ENCODE measurements at regions not wholly inside any gene's neighbourhood (a gene's known extent, or its start where the extent isn't known, plus 50 kb on each side); places are given as distances from the start of the nearest gene placed in this dataset.

- Histone ChIP-seq H3K4me2 (ENCODE audit: low read length) (no peak overlapping the region), H3K9me2 (ENCODE audit: insufficient read depth) (no peaks in the 10 kb centered on the region), H3K36me3 (ENCODE audit: control insufficient read depth in 1 of 2, insufficient read depth in 2 of 2, low read length in 2 of 2) (no peaks in the 10 kb centered on the region), H3K9me3 (ENCODE audit: control insufficient read depth in 1 of 2, insufficient read depth in 1 of 2, low read depth in 1 of 2, low read length in 2 of 2) (no peaks in the 10 kb centered on the region), H3K4me3 (replicated peaks in 1 of 2; ENCODE audit: low read depth in 1 of 2, low read length in 2 of 2) (no peak overlapping the region), H4K20me1 (ENCODE audit: insufficient read depth) (no peaks in the 10 kb centered on the region), H3K27me3 (ENCODE audit: insufficient read depth, low read length) (0 out of 2 replicates have a peak, but pooled peaks cover 2% of the 10 kb centered on the region), H2AFZ (ENCODE audit: low read depth, low read length, poor library complexity, severe bottlenecking) (peak overlapping the region; percentile 31), H3K27ac (ENCODE audit: low read depth, low read length) (no peak overlapping the region), H3K4me1 (ENCODE audit: control insufficient read depth in 1 of 2, insufficient read depth in 2 of 2, low read length in 2 of 2) (no peaks in the 10 kb centered on the region), H3K79me2 (ENCODE audit: insufficient read depth, low read length) (no peaks in the 10 kb centered on the region), H3K9ac (ENCODE audit: low read length) (no peak overlapping the region)
- ATAC-seq: no peak
- no peak for DNase-seq (ENCODE audit: low read depth, low spot score)
- TF ChIP-seq ZFX (IDR thresholded peaks at IDR 0.05): no peak
- no peak for TF ChIP-seq RAD21 (IDR thresholded peaks at IDR 0.05; ENCODE audit: low read depth)
- no peak for TF ChIP-seq CEBPB (IDR thresholded peaks at IDR 0.05; ENCODE audit: low read depth)
- no peak for TF ChIP-seq SIN3A (IDR thresholded peaks at IDR 0.05; ENCODE audit: low read depth)
- no peak for TF ChIP-seq POLR2A (IDR thresholded peaks at IDR 0.05; ENCODE audit: borderline replicate concordance, extremely low read depth, insufficient read depth, insufficient read length)
- TF ChIP-seq FOSL1 (IDR thresholded peaks at IDR 0.05; ENCODE audit: low read depth): no peak
- TF ChIP-seq SP1 (IDR thresholded peaks at IDR 0.05; ENCODE audit: low read depth): no peak
- TF ChIP-seq, protein P1, sequence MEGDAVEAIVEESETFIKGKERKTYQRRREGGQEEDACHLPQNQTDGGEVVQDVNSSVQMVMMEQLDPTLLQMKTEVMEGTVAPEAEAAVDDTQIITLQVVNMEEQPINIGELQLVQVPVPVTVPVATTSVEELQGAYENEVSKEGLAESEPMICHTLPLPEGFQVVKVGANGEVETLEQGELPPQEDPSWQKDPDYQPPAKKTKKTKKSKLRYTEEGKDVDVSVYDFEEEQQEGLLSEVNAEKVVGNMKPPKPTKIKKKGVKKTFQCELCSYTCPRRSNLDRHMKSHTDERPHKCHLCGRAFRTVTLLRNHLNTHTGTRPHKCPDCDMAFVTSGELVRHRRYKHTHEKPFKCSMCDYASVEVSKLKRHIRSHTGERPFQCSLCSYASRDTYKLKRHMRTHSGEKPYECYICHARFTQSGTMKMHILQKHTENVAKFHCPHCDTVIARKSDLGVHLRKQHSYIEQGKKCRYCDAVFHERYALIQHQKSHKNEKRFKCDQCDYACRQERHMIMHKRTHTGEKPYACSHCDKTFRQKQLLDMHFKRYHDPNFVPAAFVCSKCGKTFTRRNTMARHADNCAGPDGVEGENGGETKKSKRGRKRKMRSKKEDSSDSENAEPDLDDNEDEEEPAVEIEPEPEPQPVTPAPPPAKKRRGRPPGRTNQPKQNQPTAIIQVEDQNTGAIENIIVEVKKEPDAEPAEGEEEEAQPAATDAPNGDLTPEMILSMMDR (IDR thresholded peaks at IDR 0.05 in 2 of 3, conservative IDR thresholded peaks at IDR 0.05 in 1 of 3; ENCODE audit: borderline replicate concordance in 1 of 3, insufficient read depth in 1 of 3, low read depth in 2 of 3, low read length in 2 of 3): no peak
- TF ChIP-seq POLR2AphosphoS5 (IDR thresholded peaks at IDR 0.05; ENCODE audit: low read depth, low read length): no peak
- TF ChIP-seq SRF (IDR thresholded peaks at IDR 0.05; ENCODE audit: low read depth): no peak
- no peak for TF ChIP-seq TCF7L2 (IDR thresholded peaks at IDR 0.05; ENCODE audit: borderline replicate concordance, extremely low read depth, insufficient read depth, insufficient read length)
- TF ChIP-seq, protein P2, sequence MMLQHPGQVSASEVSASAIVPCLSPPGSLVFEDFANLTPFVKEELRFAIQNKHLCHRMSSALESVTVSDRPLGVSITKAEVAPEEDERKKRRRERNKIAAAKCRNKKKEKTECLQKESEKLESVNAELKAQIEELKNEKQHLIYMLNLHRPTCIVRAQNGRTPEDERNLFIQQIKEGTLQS (IDR thresholded peaks at IDR 0.05): no peak
- no peak for TF ChIP-seq JUND (IDR thresholded peaks at IDR 0.05)
- TF ChIP-seq ZNF274 (IDR thresholded peaks at IDR 0.05; ENCODE audit: low read depth, low read length): no peak
- TF ChIP-seq ELF1 (IDR thresholded peaks at IDR 0.05; ENCODE audit: borderline replicate concordance, low read depth): no peak
- TF ChIP-seq EZH2phosphoT487 (IDR thresholded peaks at IDR 0.05; ENCODE audit: borderline replicate concordance): no peak
- TF ChIP-seq, protein P3, sequence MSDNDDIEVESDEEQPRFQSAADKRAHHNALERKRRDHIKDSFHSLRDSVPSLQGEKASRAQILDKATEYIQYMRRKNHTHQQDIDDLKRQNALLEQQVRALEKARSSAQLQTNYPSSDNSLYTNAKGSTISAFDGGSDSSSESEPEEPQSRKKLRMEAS (IDR thresholded peaks at IDR 0.05): no peak
- TF ChIP-seq EGR1 (IDR thresholded peaks at IDR 0.05; ENCODE audit: low read depth): no peak
- TF ChIP-seq CBX3 (IDR thresholded peaks at IDR 0.05; ENCODE audit: low read depth): no peak
- POLR2A ChIA-PET: interaction anchor here (1.1 kb wide), 1 partner anchor 13 kb away, joined by 3 read pairs; no protein-coding TSS in a partner anchor
- BruUV-seq (replicated peaks): no TSS peak
- RAD21 ChIA-PET (ENCODE audit: low non-redundant PET in 1 of 2, low total read pairs in 2 of 2, uncharacterized antibody in 2 of 2, unreplicated experiment in 2 of 2): no interaction called here
- intact Hi-C loops (cut with micrococcal nuclease): no loop called here
- CTCF ChIA-PET: no interaction called here
These were observed 318.3 kb downstream of the RRAGC start for GRCh38 chr1:38541223-38541622.
